ENCODE measurements at regions not wholly inside any gene's neighbourhood (a gene's known extent, or its start where the extent isn't known, plus 50 kb on each side); places are given as distances from the start of the nearest gene placed in this dataset.

DNA sequence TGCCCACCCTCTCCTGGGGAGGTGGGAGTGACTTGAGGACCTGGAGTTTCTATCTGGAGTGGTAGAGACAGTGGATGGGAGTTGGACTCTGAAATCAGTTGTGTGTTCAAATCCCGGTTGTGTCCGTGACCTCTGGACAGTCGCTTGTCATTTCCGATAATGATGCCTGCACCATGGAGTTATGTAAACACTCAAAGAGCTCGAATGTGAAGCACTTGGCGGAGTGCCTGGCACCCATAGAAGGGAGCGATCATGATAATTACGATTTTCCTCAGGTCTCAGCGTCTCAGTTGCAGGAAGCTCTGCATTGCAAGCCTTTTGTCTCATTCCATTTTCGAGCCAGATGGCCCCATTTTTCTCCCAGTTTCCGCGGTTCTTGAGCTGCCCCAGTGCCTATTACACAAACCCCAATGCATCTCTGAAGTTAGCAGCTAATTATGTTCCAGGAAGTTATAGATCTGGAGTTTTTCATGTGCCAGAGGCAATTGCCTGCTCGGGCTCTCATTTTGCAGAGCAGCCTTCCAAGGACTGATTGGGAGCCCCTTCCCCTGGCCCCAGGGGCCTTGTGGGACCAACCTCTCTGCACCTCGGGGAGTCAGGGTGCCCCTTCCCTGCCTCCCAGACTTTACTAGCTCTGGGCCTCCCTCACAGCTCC lies 175.5 kb upstream of the MVB12B start:
- H3K9me3 Mint-ChIP-seq = peaks cover 0 to 6% (median 0%) of the 10 kb centered on the region in 7 donors
- WGBS (ENCODE audit: insufficient coverage) = 90% methylated on average over 12 of the region's 14 CpGs
- H3K27me3 ChIP-seq (ENCODE audit: control insufficient read depth in 2 of 2, insufficient read depth in 2 of 2, low read length in 2 of 2) = peaks cover 3 to 4% of the 10 kb centered on the region in 2 donors
- no peaks in the 10 kb centered on the region for H4K20me1 ChIP-seq (ENCODE audit: insufficient read depth, low read length)
- H3K27ac ChIP-seq (ENCODE audit: low read depth in 1 of 2, low read length in 2 of 2) = no peak overlapping the region
- no peak overlapping the region for H3K4me3 ChIP-seq (replicated peaks in 1 of 3; ENCODE audit: low read depth in 2 of 3, low read length in 3 of 3)
- no peaks in the 10 kb centered on the region for H3K36me3 Mint-ChIP-seq
- H3K4me3 Mint-ChIP-seq = no peak overlapping the region
- H3K4me2 ChIP-seq (replicated peaks; ENCODE audit: extremely low read depth, low read length, poor library complexity, severe bottlenecking) = no peak overlapping the region
- no peaks in the 10 kb centered on the region for H3K9me3 ChIP-seq (replicated peaks in 1 of 2; ENCODE audit: control insufficient read depth in 1 of 2, insufficient read depth in 1 of 2, low read length in 2 of 2)
- intact Hi-C loops (cut with micrococcal nuclease) = no loop called here
- no peaks in the 10 kb centered on the region for H3K4me1 ChIP-seq (ENCODE audit: control insufficient read depth in 1 of 2, insufficient read depth in 2 of 2, low read length in 2 of 2)
- H3K79me2 ChIP-seq (ENCODE audit: insufficient read depth, low read length) = no peaks in the 10 kb centered on the region
- DNase-seq = no peak
- no peak overlapping the region for H3K9ac ChIP-seq (ENCODE audit: insufficient read depth, low read length, poor library complexity, severe bottlenecking)
- no peak overlapping the region for H3K27ac Mint-ChIP-seq
- peaks cover 17 to 22% (median 18%) of the 10 kb centered on the region in 3 donors for H3K27me3 Mint-ChIP-seq (ENCODE audit: low read depth in 3 of 3)
- peaks cover 5% of the 10 kb centered on the region for H3K4me1 Mint-ChIP-seq
- no peaks in the 10 kb centered on the region for H3K36me3 ChIP-seq (replicated peaks in 1 of 2; ENCODE audit: control insufficient read depth in 1 of 2, insufficient read depth in 2 of 2, low read length in 2 of 2)
- no peak overlapping the region for H2AFZ ChIP-seq (ENCODE audit: insufficient read depth, low read depth, low read length, poor library complexity, severe bottlenecking)
- TF ChIP-seq, protein P1, sequence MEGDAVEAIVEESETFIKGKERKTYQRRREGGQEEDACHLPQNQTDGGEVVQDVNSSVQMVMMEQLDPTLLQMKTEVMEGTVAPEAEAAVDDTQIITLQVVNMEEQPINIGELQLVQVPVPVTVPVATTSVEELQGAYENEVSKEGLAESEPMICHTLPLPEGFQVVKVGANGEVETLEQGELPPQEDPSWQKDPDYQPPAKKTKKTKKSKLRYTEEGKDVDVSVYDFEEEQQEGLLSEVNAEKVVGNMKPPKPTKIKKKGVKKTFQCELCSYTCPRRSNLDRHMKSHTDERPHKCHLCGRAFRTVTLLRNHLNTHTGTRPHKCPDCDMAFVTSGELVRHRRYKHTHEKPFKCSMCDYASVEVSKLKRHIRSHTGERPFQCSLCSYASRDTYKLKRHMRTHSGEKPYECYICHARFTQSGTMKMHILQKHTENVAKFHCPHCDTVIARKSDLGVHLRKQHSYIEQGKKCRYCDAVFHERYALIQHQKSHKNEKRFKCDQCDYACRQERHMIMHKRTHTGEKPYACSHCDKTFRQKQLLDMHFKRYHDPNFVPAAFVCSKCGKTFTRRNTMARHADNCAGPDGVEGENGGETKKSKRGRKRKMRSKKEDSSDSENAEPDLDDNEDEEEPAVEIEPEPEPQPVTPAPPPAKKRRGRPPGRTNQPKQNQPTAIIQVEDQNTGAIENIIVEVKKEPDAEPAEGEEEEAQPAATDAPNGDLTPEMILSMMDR (IDR thresholded peaks at IDR 0.05) = no peak

DNA sequence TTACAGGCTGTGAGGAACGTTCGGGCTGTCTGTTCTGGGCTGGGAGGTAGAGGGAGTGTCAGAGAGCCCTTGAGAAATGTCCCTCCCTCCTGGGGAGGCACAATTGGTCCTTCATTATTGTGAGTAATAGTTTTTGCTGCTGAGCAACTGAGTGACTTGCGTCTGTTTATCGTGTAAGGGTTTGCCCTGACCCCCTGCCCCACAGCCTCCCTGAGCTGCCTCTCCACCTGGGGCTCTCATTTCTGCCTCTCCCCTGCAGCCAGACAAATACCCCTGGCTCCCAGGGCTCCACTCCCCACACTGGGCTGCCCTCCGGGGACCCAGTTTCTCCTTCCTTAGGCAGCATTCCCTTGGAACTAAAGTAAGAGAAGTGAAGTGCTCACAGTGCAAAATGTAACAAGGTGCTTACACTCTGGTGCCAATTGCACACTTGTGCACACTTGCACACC lies 174.9 kb upstream of the MVB12B start:
- intact Hi-C loops (cut with micrococcal nuclease) = no loop called here
- Histone ChIP-seq H3K9ac (ENCODE audit: insufficient read depth, low read length, poor library complexity, severe bottlenecking) (no peak overlapping the region), H4K20me1 (ENCODE audit: insufficient read depth, low read length) (no peaks in the 10 kb centered on the region), H3K79me2 (ENCODE audit: insufficient read depth, low read length) (no peaks in the 10 kb centered on the region), H2AFZ (ENCODE audit: insufficient read depth, low read depth, low read length, poor library complexity, severe bottlenecking) (no peak overlapping the region), H3K27me3 (ENCODE audit: control insufficient read depth in 2 of 2, insufficient read depth in 2 of 2, low read length in 2 of 2) (peaks cover 2 to 3% of the 10 kb centered on the region in 2 donors), H3K27ac (ENCODE audit: low read depth in 1 of 2, low read length in 2 of 2) (no peak overlapping the region), H3K9me3 (replicated peaks in 1 of 2; ENCODE audit: control insufficient read depth in 1 of 2, insufficient read depth in 1 of 2, low read length in 2 of 2) (no peaks in the 10 kb centered on the region), H3K4me3 (replicated peaks in 1 of 3; ENCODE audit: low read depth in 2 of 3, low read length in 3 of 3) (no peak overlapping the region), H3K4me2 (replicated peaks; ENCODE audit: extremely low read depth, low read length, poor library complexity, severe bottlenecking) (no peak overlapping the region), H3K36me3 (replicated peaks in 1 of 2; ENCODE audit: control insufficient read depth in 1 of 2, insufficient read depth in 2 of 2, low read length in 2 of 2) (no peaks in the 10 kb centered on the region), H3K4me1 (ENCODE audit: control insufficient read depth in 1 of 2, insufficient read depth in 2 of 2, low read length in 2 of 2) (no peaks in the 10 kb centered on the region)
- Mint-ChIP-seq H3K4me3 (no peak overlapping the region), H3K4me1 (no peaks in the 10 kb centered on the region), H3K27ac (no peak overlapping the region), H3K27me3 (ENCODE audit: low read depth in 3 of 3) (peaks cover 12 to 16% (median 12%) of the 10 kb centered on the region in 3 donors), H3K9me3 (peaks cover 0 to 5% (median 0%) of the 10 kb centered on the region in 7 donors), H3K36me3 (no peaks in the 10 kb centered on the region)
- 84% methylated on average over 2 of the region's 5 CpGs for WGBS (ENCODE audit: insufficient coverage)
- DNase-seq = no peak
- TF ChIP-seq, protein P1 (IDR thresholded peaks at IDR 0.05) = no peak

All from CD14-positive monocyte (primary cell).